Brain pericyte (primary cell): ENCODE measurements at regions not wholly inside any gene's neighbourhood (a gene's known extent, or its start where the extent isn't known, plus 50 kb on each side); places are given as distances from the start of the nearest gene placed in this dataset.

Experiments
- DNase-seq: peaks from one replicate; pipeline ENCODE4 v3.0.0-alpha.2; 2012; ENCODE audit warnings: low read depth, low spot score

DNA sequence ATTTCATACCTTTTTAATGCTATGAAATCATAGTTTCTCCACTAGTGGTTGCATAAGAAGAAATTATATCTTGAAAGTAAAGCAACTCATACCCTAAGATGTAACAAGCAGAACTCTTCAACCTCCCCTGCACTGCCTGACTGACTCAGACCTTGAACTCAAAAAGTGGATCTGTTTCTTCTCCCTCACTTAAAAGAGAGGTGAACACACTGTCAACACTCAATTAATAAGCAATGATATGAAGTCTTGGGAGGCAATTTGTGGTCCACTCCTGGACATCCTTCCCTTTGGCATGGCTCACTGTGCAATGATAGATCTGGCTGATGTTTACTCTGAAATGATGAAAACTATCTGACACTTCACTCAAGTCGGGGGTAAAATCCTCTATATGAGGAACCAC, 282.0 kb upstream of the DKK2 start:
- DNase-seq: no peak

GRCh38 chr4:107317611-107318010, 281.5 kb upstream of the DKK2 start:
- no peak for DNase-seq

DNA sequence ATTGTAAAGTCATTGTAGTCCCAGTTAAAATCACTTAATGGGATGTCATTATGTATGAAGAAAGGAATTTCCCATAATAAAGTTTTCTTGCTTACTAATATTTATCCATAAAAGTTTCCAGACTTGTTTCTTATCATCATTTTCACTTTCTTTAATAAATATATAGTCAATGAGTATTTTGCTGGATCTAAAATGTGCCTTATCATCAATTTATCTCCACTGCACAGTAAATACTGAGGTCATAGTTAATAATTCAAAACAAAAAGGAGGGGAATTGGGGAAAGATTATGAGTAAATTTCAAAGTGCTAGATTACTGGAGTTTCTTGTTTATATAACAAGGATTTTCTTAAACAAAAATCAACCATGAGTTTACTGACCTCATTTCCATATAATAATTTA, 279.5 kb upstream of the DKK2 start:
- DNase-seq: no peak

DNA sequence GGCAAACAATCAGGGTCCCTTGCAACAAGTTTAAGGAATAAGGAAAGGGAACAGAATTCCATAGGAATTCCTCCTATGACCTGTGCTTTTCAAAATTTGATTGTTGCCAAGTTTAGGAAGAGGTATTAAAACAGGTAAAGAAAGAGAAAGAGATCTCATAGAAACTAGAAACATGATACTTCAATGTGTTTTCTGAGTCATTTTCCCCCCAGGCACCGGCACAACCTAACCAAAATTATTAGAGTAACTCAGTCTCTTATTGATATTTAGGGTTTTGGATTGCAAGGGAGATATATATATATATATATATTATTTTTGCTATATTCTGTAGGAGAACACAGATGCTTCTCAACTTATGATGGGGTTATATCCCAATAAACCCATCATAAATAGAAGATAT, 278.0 kb upstream of the DKK2 start:
- DNase-seq: no peak

- no peak for DNase-seq
These were observed 276.3 kb upstream of the DKK2 start for GRCh38 chr4:107312366-107312765.

- no peak for DNase-seq
These were observed 268.7 kb upstream of the DKK2 start for GRCh38 chr4:107304699-107305286.

- DNase-seq: no peak
These were observed 263.5 kb upstream of the DKK2 start for GRCh38 chr4:107299646-107300045.

GRCh38 chr4:107292979-107293378, 256.9 kb upstream of the DKK2 start:
- no peak for DNase-seq

GRCh38 chr4:107283587-107284559, 247.8 kb upstream of the DKK2 start:
- DNase-seq: peak; percentile 46

DNA sequence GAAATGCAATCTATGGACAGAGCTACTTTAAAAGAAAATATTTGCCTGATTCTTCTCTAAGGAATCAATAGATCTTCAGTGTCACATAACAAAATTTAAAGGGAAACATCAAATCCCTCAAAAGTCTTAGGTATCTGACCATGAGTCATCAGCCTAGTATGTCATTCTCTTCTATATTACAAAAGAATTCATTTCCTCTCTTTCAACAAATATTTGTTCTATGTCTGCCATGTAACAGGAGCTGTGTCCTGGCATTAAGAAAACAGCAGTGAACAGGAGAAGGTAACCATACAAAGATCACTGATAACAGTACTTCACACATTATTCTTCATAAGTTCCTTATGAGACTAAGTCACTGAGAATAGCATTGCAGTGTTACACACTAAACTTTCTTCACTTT, 243.6 kb upstream of the DKK2 start:
- no peak for DNase-seq

GRCh38 chr4:107278791-107279483, 242.8 kb upstream of the DKK2 start:
- DNase-seq: no peak

- DNase-seq: no peak
These were observed 239.9 kb upstream of the DKK2 start for GRCh38 chr4:107276052-107276451.

DNA sequence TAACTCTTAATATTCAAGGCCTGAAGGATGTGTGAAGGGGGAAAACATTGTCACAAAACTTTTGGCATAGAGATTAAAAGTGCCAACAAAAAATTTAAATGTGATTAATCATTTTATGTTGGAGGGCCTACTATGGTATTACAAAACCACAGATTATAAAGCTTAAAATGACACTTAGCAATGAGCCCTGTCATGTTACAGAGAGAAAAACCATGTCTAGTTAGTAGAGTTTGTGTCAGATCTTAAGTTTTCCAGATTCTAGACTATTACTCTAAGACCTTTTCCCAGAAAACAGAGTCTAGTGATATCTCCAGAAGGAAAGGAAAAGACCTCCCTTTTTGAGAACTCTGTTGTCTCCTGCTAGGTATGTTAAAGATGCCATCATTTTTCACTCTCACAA, 239.1 kb upstream of the DKK2 start:
- no peak for DNase-seq

DNA sequence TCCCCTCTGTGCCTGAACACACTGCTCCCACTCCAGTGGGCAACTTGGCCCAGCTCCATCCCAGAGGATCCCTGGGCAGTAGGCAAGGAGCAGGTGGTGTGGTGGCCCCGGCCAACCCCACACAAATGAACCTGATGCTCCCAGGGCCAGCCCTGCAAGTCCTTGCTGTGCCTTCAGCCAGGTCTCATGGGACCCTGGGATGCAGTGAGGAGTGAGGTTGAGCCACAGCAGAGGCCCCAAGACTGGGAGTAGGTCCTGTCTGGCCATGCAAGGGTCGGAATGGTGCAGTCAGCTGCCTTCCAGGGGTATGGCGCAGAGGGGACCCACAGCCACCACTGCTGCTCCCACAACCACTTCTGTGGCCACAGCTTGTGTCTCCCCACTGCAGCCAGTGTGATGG, 234.5 kb upstream of the DKK2 start:
- DNase-seq: no peak

DNA sequence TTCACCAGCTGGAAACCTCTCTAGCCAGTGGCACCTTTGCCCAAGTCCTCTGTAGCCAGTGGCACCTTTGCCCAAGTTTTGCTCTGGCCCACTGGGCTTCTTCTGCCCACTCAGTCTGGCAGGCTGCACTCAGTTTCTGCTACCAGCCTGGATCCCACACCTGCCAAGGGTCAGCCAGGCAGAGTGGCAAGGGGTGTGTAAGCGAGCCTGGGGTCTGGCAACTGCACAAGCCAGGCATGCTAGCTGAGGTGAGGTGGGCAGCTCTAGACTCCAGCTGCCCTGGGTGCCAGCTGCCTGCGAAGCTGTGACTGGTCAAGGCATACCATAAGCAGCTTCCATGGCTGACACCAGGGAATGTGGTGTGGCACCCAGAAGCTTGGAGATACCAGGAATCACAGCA, 233.1 kb upstream of the DKK2 start:
- no peak for DNase-seq

DNA sequence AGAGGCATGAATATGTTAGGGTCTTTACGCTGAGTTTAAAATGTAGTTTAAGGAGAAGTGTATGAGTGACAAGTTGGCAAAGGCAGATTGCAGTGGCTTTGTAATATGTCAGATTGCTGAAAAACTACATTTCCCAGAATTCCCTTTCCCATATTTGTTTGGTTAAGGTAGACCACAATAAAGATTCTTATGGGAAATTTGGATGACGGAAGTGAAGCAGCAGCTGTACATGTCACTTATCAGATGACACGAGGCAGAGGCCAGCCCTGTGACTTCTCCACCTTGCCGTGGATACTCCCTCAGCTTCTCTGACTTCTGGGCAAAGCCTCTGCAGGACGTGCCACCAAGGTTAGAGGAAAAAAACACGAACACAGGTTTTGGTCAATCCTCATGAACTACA, 229.7 kb upstream of the DKK2 start:
- no peak for DNase-seq

DNA sequence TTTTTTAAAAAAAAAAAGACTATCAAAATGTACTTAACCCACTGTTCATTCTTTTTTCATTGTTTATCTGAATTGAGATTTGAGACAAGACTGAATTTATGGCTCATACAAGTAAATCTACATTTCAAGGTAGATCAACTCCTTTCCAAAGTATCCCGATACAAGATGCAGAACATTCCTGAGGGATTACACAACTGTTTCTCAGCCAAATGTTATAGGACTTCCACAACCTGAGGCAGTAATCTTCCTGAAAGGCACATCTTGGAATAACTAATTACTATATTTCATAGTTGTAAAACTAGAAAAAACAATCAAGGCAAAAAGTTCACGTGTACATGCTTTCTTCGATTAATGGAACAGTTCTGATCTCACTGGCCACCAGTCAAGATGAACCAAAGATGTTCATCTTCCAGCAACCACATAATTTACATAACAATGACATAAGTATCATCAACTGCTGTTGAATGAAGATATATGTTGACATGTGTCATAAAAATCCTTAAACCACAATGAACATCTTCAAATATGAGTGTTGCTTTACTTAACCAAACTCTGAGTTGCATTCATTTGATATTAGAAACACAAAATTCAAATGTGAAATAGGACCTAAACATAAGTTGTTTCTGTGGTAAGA, 225.2 kb upstream of the DKK2 start:
- DNase-seq: no peak

- no peak for DNase-seq
These were observed 222.2 kb upstream of the DKK2 start for GRCh38 chr4:107258359-107258758.

DNA sequence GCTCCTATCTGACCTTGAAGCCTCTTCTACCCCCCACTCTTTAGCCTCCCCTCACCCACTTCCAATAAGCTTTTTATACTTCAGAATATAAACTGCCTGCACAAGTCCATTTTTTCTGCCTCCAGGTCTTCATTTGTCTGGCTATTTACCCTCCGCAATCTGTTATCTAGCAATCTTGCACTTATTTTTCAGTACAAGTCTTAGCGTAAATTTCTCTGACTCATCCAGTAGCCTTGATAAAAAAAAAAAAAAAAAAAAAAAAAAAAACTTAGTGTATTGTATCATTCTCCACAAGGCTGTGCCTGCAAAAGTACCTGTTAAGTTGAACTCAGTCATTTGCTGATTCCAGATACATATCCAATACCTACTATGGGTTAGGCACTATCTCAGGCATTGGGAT, 219.5 kb upstream of the DKK2 start:
- DNase-seq: no peak

DNA sequence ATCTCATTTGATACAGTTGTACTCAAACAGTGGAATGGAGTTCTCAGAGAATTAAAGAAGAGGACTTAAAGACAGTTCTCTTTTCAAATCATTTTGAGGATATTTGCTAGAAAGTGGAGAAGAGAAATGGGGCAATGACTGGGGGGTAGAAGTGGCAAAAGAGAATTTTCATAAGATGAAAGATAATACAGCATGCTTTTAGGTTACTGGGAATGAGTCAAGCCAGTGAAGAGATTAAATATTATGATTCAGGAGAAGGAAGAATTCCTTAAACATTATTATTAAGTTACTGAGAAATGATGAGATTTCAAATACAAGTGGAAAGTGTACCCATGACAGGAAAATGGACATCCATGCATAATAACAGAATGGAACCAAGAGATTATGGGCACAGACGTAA, 219.0 kb upstream of the DKK2 start:
- no peak for DNase-seq

DNA sequence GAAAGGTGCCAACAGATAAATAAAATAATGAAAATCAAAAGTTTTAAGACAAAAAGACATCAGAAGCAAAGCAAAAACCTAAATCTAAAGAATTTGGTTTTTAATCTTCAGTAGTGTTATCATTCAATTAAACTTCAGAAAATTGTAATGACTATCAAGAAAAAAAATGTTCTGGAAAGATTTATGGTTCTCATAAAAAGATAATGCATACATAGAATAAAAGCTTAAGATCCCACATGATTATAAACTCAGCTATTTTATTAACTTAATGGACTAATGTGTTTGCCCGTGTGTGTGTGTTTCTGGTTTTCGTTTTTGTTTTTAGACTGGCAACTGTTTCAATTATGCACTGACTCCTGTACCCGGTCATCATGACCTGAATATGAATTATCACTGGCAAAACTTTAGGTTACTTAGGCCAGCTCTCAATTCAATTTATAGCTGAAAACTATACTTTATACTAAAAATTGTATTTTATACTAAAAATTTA, 217.5 kb upstream of the DKK2 start:
- no peak for DNase-seq

GRCh38 chr4:107253090-107253489, 217.0 kb upstream of the DKK2 start:
- DNase-seq: no peak
